Ishikawa (cell line): ENCODE measurements at regions not wholly inside any gene's neighbourhood (a gene's known extent, or its start where the extent isn't known, plus 50 kb on each side); places are given as distances from the start of the nearest gene placed in this dataset.

ENCODE experiments used
- CEBPB ChIP-seq: IDR thresholded peaks from 2 replicates; pipeline ENCODE4 v1.6.1; 2012
- CREB1 ChIP-seq: IDR thresholded peaks from 2 replicates; pipeline ENCODE4 v1.6.1; 2012; ENCODE audit warnings: low read depth
- EGR1 ChIP-seq: IDR thresholded peaks from 2 replicates; pipeline ENCODE4 v1.6.1; 2012
- EP300 ChIP-seq: IDR thresholded peaks from 2 replicates; pipeline ENCODE4 v1.6.1; 2012; ENCODE audit warnings: borderline replicate concordance
- FOXM1 ChIP-seq: IDR thresholded peaks from 2 replicates; pipeline ENCODE4 v1.6.1; 2012; ENCODE audit warnings: low read depth, borderline replicate concordance
- MAX ChIP-seq: IDR thresholded peaks from 2 replicates; pipeline ENCODE4 v1.6.1; 2012
- NFIC ChIP-seq: IDR thresholded peaks from 2 replicates; pipeline ENCODE4 v1.6.1; 2012
- RAD21 ChIP-seq: IDR thresholded peaks from 2 replicates; pipeline ENCODE4 v1.6.1; 2012; ENCODE audit warnings: low read depth
- REST ChIP-seq: IDR thresholded peaks from 2 replicates; pipeline ENCODE4 v1.6.1; 2012; ENCODE audit warnings: low read depth, mild to moderate bottlenecking
- TAF1 ChIP-seq: IDR thresholded peaks from 2 replicates; pipeline ENCODE4 v1.6.1; 2012; ENCODE audit warnings: low read depth, mild to moderate bottlenecking
- TCF12 ChIP-seq: IDR thresholded peaks from 2 replicates; pipeline ENCODE4 v1.6.1; 2012; ENCODE audit warnings: low read depth
- TEAD4 ChIP-seq: IDR thresholded peaks from 2 replicates; pipeline ENCODE4 v1.6.1; 2012
- USF1 ChIP-seq: IDR thresholded peaks from 2 replicates; pipeline ENCODE4 v1.6.1; 2012
- YY1 ChIP-seq: IDR thresholded peaks from 2 replicates; pipeline ENCODE4 v1.6.1; 2012; ENCODE audit warnings: low read depth
- ZBTB7A ChIP-seq: IDR thresholded peaks from 2 replicates; pipeline ENCODE4 v1.6.1; 2012; ENCODE audit warnings: low read depth

GRCh38 chr6:12422848-12423247, 132.7 kb downstream of the EDN1 start:
- no peak for TF ChIP-seq USF1
- TF ChIP-seq MAX, result no peak
- TF ChIP-seq CEBPB, result no peak
- TF ChIP-seq EGR1, result no peak
- TF ChIP-seq YY1, result no peak
- TF ChIP-seq TCF12, result no peak
- TF ChIP-seq RAD21, result no peak
- no peak for TF ChIP-seq ZBTB7A
- TF ChIP-seq EP300, result no peak
- no peak for TF ChIP-seq CREB1
- no peak for TF ChIP-seq TEAD4
- TF ChIP-seq REST, result no peak
- TF ChIP-seq TAF1, result no peak

- TF ChIP-seq USF1 (no peak), MAX (no peak), CREB1 (no peak), ZBTB7A (no peak), TCF12 (no peak), EGR1 (no peak), EP300 (no peak)
Observed at GRCh38 chr6:12423832-12424231, 133.7 kb downstream of the EDN1 start.

GRCh38 chr6:12426121-12426520, 136.0 kb downstream of the EDN1 start:
- TF ChIP-seq TCF12, result no peak
- TF ChIP-seq NFIC, result no peak
- TF ChIP-seq TAF1, result no peak
- no peak for TF ChIP-seq REST
- TF ChIP-seq CREB1, result no peak
- no peak for TF ChIP-seq EP300
- no peak for TF ChIP-seq MAX
- TF ChIP-seq EGR1, result no peak
- TF ChIP-seq RAD21, result no peak
- TF ChIP-seq YY1, result no peak
- no peak for TF ChIP-seq USF1
- no peak for TF ChIP-seq ZBTB7A
- TF ChIP-seq CEBPB, result no peak
- no peak for TF ChIP-seq TEAD4
- no peak for TF ChIP-seq FOXM1

GRCh38 chr6:12431023-12431422, 140.9 kb downstream of the EDN1 start:
- TF ChIP-seq USF1 (no peak), FOXM1 (no peak), NFIC (no peak), TCF12 (no peak), YY1 (no peak), TAF1 (no peak), CEBPB (no peak), EP300 (no peak), EGR1 (no peak), ZBTB7A (no peak), TEAD4 (no peak), REST (no peak), CREB1 (no peak), MAX (no peak), RAD21 (no peak)
